ENCODE measurements at regions not wholly inside any gene's neighbourhood (a gene's known extent, or its start where the extent isn't known, plus 50 kb on each side); places are given as distances from the start of the nearest gene placed in this dataset.

DNA sequence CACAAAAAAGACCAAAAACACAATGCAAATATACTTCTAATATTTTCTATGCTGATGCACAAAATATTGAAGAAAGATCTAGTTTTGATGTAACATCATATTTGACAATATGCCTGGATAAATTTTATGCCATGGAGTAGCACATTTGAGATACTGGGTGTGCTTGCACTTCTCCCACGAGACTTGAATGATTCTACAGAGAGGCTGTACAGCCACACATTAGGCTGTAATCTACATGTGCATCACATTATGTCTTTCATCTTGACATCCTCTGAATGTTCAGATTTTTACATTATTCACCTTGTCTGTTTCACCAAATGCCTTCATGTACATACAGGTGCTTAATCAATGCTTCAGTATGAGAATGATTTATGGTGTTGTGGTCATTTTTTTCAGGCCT is 756.4 kb upstream of the CDH7 start:
- intact Hi-C loops (cut with micrococcal nuclease) = no loop called here

DNA sequence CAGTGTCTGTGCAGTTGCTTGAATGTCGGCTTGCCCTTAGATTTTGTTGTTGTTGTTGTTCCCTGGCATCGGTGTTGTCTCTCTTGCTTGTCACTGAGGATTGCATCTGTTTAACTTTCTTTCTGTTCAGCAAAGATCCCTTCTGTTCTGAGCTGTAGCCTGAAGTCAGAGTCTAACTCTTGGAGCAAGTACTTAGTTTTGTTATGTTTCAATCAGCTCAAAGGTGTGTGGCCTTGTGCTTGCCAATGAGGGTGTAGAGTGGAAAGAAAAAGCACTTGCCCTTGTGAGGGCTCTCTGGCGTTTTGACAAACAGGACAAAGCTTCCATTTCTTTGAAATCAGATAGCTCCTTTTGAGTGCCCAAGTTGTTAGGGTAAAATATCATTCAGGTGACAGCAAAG is 757.1 kb upstream of the CDH7 start:
- intact Hi-C loops (cut with micrococcal nuclease) = no loop called here

DNA sequence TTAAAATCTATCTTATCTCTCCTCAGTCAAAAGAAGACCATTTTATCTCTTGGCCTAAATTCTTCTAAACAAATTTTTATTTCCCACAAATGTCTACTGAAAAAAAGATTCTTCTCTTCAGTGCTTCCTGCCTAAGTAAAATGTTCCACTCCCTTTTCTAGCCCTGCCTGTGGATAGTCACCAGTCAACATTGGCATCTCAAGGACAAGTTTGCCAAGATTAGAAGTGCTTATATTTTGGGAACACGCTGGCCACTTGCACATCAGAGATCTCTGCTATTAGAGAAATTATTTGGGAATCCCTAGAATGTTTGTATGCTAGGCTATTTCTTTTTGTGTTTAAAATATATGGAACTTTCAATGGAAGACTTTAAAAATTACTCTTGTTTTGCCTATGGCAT is 758.2 kb upstream of the CDH7 start:
- intact Hi-C loops (cut with micrococcal nuclease) = no loop called here

DNA sequence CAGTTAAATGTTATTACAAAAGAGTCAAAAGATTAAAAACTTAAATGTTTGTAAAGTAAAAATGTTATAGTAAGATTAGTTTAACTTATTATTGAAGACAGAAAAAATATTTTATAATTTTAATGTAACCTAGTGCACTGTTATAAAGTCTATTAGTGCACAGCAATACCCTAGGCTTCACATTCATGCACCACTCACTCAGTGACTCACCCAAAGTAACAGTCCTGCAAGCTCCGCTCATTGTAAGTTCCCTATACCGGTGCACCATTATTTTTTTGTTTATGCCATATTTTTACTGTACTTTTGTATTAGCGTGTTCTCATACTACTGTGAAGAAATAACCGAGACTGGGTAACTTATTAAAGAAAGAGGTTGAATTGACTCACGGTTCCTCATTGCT is 759.7 kb upstream of the CDH7 start:
- intact Hi-C loops (cut with micrococcal nuclease) = no loop called here

DNA sequence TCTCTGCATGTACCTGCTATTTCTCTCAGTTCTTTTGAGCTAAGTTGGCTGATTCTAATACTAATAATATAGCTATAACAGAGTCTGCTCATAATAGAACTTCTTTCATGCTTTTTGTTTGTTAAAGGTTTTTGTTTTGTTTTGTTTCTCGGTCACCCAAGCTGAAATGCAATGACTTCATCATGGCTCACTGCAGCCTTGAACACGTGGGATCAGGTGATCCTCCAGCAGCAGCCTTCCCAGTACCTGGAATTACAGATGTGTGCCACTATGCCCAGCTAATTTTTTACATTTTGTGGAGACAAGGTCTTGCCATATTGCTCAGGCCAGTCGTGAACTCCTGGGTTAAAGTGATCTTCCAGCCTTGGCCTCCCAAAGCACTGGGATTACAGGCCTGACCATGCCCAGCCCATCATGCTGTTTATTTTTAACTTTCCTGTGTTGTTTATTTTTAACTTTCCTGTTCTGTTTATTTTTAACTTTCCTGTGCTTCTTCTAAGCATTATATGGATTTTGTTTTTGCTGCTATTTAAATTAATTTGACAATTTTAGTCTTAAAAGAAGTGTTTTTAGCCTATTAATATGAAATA is 763.8 kb upstream of the CDH7 start:
- intact Hi-C loops (cut with micrococcal nuclease) = no loop called here

DNA sequence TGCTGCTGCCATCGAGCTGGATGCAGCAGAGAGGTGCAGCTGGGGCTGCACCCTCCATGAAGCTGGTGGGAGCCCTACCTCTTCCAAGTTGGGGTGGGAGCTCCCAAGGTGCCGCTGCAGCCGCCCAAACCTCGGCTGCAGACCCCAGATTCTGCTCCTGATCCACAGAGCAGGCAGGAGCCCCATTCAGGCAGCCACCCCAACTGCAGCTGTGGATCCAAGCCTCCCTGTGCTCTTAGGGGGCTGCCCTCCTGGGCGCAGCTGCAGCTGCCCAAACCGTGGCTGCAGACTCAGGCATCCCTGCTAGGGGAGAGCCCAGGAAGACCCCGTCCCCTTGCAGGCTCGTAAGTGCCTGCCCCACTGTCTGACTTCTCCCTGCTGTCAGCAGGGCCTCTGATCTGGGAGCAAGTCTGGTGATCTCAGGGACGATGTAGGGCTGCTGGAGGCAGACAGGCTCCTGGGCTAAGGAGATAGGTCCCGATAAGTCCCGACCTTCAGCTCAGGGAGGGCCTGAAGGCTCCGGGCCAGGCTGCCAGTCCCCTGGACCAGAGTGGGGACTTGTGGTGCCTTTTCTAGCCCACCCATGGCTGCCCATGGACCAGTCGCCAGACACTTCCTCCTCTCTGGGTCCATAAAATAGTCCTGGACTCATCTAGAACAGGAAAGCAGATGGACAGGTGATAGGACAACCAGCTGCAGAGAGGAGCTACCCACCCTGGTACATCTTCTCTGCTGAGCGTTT is 767.1 kb upstream of the CDH7 start:
- intact Hi-C loops (cut with micrococcal nuclease) = no loop called here

DNA sequence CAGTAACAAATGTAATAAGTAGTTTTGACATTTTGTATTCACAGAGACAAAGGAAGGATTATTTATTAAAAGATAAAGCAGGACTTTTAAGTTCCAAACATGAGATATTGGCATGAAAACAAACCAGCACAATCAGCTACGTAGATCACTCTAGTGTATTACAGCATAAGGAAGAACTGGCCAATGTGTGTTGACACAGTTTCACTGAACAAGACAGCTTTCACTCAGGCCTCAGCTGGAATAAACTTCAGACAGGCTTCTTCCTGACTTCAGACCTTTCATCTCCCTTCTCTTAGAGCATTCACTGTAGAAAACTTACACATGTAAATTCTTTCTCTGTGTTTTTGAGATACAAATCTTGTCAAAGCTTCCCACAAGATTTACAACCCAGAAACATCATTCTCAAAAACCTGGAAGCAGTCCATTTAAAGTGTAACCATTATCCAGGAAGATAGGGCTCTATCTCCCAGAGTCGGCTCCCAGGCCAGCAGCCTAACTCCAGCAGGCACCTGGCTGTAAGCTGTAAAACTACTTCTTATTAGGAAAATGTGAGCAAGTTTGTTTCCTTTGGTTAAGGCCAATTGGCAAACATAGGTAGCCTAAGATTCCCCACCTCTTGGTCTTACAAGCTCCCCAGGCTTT is 768.3 kb upstream of the CDH7 start:
- intact Hi-C loops (cut with micrococcal nuclease) = no loop called here

DNA sequence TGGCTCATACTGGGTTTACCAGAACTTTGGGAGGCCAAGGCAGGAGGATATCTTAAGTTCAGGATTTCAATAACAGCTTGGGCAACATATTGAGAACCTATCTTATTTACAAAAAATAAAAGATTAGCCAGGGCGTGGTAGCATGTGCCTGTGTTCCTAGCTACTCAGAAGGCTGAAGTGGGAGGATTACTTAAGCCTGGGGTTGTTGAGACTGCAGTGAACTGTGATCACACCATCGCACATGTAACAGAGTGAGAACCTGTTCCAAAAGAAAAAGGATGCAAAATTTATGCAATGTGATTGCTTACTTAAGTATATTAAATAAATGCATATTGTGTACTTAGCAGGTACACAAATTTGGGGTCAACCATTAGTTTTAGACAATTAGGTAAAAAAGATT is 768.9 kb upstream of the CDH7 start:
- intact Hi-C loops (cut with micrococcal nuclease) = no loop called here

DNA sequence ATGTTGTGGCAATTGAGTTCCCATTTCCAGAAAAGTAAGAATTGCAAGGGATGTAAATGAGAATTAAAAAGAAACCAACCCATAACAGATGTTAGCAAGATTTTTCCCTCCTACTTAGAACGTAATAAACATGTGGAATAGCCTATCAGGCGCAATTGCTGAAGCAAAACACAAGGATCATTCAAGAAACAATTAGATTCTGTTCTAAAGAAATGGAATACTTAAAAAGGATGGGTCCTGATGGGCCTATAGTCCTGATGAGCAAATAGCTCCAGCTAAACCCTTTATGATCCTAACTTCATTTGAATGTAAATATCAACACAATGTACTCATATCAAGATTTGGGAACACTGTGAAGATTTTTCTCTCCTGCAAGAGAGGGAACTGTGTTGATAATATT is 771.0 kb upstream of the CDH7 start:
- intact Hi-C loops (cut with micrococcal nuclease) = no loop called here

DNA sequence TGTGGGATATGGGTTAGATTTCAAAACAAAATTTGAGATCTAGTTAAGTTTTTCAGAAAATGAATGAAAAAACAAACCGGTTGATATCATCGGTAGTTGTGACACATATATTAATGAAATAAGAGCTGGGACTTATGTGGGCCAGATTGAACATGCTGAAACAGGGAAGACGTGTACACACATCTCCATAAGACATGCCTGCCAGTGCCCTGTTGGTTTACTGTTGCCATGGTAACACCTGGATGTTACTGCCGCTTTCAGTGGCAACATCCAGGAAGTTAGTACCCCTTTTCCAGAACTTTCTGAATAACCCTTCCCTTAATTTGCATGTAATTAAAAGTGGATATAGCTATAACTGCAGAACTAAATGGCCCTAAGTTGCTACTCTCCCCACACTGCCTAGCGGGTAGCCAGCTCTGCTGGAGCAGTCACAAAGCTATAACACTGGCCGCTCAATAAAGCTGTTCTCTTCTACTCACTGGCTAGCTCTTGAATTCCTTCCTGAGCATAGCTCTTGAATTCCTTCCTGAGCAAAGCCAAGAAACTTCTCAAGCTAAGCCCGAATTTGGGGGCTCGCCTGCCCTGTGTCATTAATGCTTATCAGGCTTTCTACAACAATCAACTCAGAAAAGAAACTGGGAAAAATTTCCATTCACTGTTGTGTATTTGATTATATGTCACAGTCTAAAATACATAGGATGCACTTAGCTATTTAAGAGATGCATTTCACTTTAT is 776.3 kb upstream of the CDH7 start:
- intact Hi-C loops (cut with micrococcal nuclease) = no loop called here

DNA sequence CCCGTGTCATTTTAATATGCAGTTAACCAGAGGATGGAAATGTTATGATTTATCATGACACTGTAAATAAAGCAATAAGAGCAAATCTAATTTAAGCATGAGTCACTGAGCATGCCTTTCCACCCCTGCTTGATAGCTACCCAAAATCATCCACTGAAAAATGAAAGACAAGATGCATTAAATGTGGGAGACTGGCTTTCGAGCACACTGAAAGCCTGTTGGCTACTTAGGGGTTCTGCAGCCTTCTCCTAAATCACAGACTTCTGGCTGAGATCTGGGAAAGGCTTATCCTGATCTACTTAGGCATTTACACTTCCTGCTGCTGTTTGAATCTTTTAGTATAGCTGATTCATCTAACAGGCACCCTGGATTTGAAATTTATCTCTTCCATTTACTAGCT is 778.3 kb upstream of the CDH7 start:
- intact Hi-C loops (cut with micrococcal nuclease) = no loop called here

DNA sequence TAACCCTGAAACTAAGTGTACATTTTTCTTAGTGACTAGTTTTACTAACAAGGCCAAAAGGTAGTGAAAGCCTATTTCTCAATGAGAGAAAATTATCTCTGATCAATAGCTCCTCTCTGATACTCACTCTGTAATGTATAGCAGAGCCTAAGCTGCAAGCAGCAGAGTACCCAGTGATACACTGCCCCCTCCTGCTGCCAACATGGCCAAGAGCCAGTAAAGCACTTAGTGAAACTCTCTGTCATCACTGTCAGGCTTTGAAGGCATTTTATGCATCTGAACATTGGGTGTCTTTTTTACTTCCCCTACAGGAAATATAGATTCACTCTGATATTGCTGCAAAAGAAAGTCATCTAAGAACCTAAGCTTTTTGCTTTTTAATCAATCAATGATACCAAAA is 784.1 kb upstream of the CDH7 start:
- intact Hi-C loops (cut with micrococcal nuclease) = no loop called here

DNA sequence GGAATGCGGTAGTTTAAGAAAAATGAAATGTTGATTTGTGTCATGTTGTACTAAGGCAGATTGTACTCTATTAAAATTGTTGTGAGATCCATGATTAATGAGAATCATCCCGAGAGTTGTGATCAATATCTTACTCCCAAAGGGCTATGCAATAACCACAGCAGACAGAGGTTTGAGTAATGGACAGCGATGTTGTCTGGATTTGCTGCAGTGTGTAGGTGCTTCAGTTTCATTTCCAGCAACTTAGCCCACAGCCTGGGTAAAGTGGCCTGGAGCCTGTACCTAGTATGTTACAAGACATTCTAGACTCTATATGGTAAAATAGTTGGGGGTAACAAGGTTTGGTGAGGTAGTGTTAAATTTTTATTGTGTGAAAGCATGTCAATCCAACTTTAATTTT is 794.3 kb upstream of the CDH7 start:
- intact Hi-C loops (cut with micrococcal nuclease) = no loop called here

DNA sequence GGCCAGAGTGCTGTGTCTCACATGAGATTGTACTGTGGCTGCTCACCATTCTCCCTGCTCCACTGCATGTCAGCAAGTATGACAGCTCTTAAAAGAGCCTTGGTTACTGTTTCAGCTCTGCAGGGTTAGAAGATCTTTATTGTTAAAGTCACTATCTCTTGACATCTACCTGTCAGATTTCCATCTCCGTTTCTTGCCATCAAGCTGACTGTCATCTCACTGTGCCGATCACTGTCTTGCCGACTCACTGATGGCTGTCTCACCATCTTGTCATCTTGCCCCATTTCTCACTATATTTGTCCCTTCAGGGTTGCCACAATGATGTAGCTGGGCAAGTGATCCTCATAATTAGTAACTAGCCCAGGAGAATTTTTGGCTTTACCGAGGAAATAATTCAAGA is 800.9 kb upstream of the CDH7 start:
- intact Hi-C loops (cut with micrococcal nuclease) = no loop called here

DNA sequence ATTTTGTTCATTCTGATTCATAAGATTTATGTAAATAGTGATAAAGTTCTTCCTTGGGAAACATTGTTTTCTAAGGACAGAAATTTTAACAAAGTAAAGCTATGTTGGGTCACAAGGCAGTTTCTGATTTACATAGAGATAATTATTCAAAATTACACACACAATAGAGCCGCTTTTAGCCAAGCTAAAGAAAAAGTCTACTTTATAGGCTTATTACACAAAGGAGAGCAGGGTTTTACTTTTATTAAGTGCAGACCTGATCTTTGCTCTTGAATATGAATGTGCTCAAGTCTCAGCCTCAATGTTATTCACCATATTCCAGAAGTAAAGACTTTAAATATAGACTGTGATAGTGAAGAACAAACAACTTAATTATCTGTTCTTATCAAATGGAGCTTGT is 787.8 kb upstream of the LINC00305 start:
- intact Hi-C loops (cut with micrococcal nuclease) = no loop called here

DNA sequence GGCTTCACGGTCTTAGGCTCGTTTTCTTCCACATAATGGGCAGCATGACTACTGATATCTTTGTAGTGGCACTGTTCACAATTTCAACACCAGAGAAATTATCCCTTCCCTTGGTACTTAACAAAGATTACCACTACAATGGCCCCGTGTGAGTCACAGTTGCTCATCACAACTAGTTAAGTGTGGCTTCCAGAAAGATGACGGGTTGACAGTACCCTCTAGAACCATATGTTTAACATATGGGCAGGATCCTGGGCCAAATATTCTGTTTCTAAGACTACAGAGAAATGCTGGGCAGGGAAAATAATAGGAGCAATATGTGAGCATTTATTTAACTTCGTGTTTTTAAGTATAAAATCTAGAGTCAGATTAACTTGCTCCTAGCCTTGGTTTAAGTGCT is 780.1 kb upstream of the LINC00305 start:
- intact Hi-C loops (cut with micrococcal nuclease) = no loop called here

DNA sequence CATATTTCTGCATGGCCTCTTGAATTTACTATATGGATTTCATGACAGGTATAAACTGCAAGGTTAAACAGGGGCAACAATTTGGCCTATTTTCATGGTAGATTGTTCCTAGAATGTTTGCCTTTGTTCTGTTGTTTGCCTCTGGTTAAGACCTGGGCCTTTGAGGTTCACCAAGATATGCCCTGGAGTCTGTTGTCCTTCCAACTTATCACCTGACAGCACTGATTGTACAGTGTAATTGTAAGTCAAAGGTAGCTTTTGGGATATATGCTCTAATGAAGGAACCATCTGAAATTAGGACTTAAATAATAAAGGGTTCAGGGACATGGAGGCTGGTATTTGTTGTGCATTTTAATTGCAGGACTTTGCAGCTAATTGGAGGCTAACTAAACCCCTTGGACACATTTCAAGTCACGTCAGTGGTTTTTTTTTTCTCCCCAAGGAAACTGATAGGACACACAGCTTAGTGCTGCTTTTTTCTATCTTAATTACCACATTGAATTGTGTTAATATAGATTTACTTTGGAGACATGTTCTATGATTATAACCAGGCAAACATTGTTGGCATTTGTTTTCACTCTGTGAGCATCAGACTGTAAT is 771.2 kb upstream of the LINC00305 start:
- intact Hi-C loops (cut with micrococcal nuclease) = no loop called here

DNA sequence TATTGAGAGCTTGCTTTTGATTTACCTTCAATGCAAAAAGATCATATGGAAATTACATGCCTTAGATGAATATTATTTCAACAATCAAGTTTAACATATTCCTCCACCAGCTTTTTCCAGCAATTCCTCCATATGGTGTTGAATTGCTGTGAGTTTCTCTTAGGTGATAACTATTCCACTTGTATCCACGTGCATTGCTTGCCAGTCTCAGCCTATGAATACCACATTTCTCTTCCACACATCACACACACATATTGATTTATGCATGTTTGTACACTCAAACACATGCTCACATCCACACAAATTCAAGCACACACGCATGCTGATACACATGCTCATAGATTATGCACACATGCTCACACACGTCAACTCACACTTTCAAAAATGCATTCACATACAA is 770.0 kb upstream of the LINC00305 start:
- intact Hi-C loops (cut with micrococcal nuclease) = no loop called here

DNA sequence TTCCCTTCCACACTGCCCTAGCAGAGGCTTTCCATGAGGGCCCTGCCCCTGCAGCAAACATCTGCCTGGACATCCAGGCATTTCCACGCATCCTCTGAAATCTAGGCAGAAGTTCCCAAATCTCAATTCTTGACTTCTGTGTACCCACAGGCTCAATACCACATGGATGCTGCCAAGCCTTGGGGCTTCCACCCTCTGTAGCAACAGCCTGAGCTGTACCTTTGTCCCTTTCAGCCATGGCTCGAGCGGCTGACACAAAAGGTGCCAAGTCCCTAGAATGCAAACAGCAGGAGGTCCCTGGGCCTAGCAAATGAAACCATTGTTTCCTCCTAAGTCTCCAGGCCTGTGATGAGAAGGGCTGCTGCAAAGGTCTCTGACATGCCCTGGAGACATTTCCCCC is 744.5 kb upstream of the LINC00305 start:
- intact Hi-C loops (cut with micrococcal nuclease) = no loop called here

DNA sequence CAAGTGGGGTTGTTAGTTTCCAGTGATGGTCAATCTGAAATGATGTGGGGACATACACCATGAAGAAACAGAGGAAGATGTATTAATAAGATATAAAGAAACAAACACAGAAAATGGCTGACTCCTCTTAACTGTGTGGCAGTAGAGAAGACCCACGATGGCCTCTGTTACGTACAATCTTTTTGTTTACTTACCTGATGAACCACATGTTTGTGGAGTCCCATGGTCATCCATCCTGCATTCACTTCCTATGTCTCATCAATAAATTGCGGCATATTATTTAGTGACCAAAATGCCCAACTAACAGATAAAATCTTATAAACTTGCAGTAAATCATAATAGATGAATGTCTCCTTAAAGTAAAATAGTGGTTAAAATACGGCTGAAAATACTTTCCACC is 740.1 kb upstream of the LINC00305 start:
- intact Hi-C loops (cut with micrococcal nuclease) = no loop called here

DNA sequence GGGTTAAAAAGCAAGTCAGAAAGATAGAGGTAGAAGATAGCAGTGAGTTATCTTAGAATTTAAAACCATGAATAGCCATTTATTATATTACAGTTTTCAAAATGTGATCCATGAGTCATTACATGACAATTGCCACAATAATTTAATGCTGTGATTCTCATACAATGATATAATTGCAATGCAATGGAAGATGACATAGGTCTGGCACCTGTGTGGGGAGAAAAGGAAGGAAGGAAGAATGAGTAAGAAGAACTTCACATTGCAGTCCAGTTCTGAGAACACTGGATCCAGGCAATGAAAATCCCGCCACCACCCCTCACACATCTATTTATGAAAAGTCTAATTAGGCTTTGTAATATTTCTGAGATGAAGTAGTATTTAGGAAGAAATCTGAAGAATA is 738.1 kb upstream of the LINC00305 start:
- intact Hi-C loops (cut with micrococcal nuclease) = no loop called here

DNA sequence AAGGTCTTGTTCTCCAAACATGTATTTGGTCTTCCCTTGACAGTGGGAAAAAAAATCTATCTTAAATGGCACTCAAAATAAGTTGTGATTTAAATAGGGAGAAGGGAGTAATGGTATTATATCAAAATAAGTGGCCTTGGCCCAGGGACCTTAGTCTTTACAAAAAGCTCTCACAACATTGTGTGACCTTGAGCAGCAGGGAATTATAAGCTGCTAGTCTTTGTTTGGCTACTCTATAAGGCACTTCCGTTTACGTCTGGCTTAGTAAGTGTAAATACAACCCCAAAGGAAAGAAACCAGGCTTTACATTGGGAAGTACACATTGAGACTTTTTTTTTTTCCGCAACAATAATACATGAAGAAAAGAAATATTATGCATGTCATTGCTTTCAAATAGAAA is 734.0 kb upstream of the LINC00305 start:
- intact Hi-C loops (cut with micrococcal nuclease) = no loop called here
